Spleen (tissue), 11 donors: ENCODE measurements at regions not wholly inside any gene's neighbourhood (a gene's known extent, or its start where the extent isn't known, plus 50 kb on each side); places are given as distances from the start of the nearest gene placed in this dataset.

Experiments used
- DNase-seq: peaks from one replicate; pipeline ENCODE4 v3.0.0-alpha.2; 2020
- H3K27ac ChIP-seq, 8 donors: fragments of 200-600 bp; sonication (generic) in 7 of 8; 1 replicate in 4 of 8; 2 replicates in 4 of 8; pipeline versions ENCODE4 v1.5.0 to v1.8.0; 2016 to 2021; ENCODE audit warnings: inconsistent platforms in 4 of 8, mild to moderate bottlenecking in 4 of 8, moderate library complexity in 1 of 8
- H3K27me3 ChIP-seq, 7 donors: fragments of 200-600 bp; sonication (generic) in 6 of 7; replicated peaks in 1 of 7; 1 replicate in 4 of 7; 2 replicates in 3 of 7; pipeline versions ENCODE4 v1.5.0 to v1.8.0; 2016 to 2021; ENCODE audit warnings: inconsistent platforms in 3 of 7, mild to moderate bottlenecking in 1 of 7
- H3K36me3 ChIP-seq, 6 donors: fragments of 200-600 bp; sonication (generic) in 5 of 6; 1 replicate in 4 of 6; 2 replicates in 2 of 6; pipeline versions ENCODE4 v1.5.0 to v1.8.0; 2016 to 2021; ENCODE audit warnings: inconsistent platforms in 2 of 6
- H3K4me1 ChIP-seq, 6 donors: fragments of 200-600 bp; sonication (generic) in 5 of 6; 1 replicate in 3 of 6; 2 replicates in 3 of 6; pipeline versions ENCODE4 v1.5.0 to v1.8.0; 2016 to 2021; ENCODE audit warnings: inconsistent platforms in 3 of 6
- H3K4me3 ChIP-seq, 8 donors: fragments of 200-600 bp; sonication (generic) in 7 of 8; 1 replicate in 4 of 8; 2 replicates in 4 of 8; pipeline versions ENCODE4 v1.5.0 to v1.8.0; 2016 to 2021; ENCODE audit warnings: inconsistent platforms in 4 of 8, mild to moderate bottlenecking in 4 of 8, moderate library complexity in 2 of 8
- H3K9me3 ChIP-seq, 8 donors: fragments of 200-600 bp; sonication (generic) in 7 of 8; 1 replicate in 4 of 8; 2 replicates in 4 of 8; pipeline versions ENCODE4 v1.5.0 to v1.8.0; 2016 to 2021; ENCODE audit warnings: inconsistent platforms in 4 of 8
- CTCF ChIP-seq, 11 experiments: fragments of 200-600 bp in 7 of 11; fragments of 450-650 bp in 4 of 11; sonication (generic) in 4 of 11; IDR thresholded peaks in 8 of 11; conservative IDR thresholded peaks in 3 of 11; 1 replicate in 7 of 11; 2 replicates in 4 of 11; pipeline versions ENCODE4 v1.4.0 to v1.8.0; 2016 to 2021; ENCODE audit warnings: antibody characterized with exemption in 11 of 11, inconsistent platforms in 4 of 11, mild to moderate bottlenecking in 1 of 11
- POLR2A ChIP-seq, 3 donors: fragments of 450-650 bp; IDR thresholded peaks; one replicate each; pipeline ENCODE4 v1.5.1; 2017; ENCODE audit warnings: antibody characterized with exemption in 3 of 3, mild to moderate bottlenecking in 1 of 3
- POLR2AphosphoS5 ChIP-seq, 3 donors: sonication (generic); formaldehyde crosslinking; IDR thresholded peaks; one replicate each; pipeline ENCODE4 v1.5.1; 2017; ENCODE audit warnings: antibody characterized with exemption in 3 of 3
- WGBS, 5 donors: extraction: QIAGEN DNeasy Blood & Tissue Kit in 3 of 5; methylation state at CpG; one replicate each; pipeline versions ENCODE4 v1.1.5 to v1.1.7; 2013 to 2018; 5-methylcytosine and 5-hydroxymethylcytosine counted together
- intact Hi-C: fragments of 100-400 bp; cut with DNase I; formaldehyde crosslinking; loops from one replicate; pipeline ENCODE4 v1.15.0; 2023; ENCODE audit warnings: low total_unique reads
- donor health status: healthy with polysubstance abuse.
- donor health status: DM: no; HTN: no; CAD: no; lungs with moderate emphysema.
- donor health status: DM: no; HTN: no; CAD: no.
- donor health status: Bipolar disorder and iron deficiency.
- donor health status: healthy.
- donor health status: DM: no; HTN: no; CAD: no.
- donor health status: DM: yes; HTN: yes; CAD: no.

- no peak for DNase-seq
- intact Hi-C loops: no loop called here
- TF ChIP-seq POLR2AphosphoS5 (IDR thresholded peaks at IDR 0.05) (no peak), POLR2A (IDR thresholded peaks at IDR 0.05) (no peak), CTCF (IDR thresholded peaks at IDR 0.05 in 8 of 11, conservative IDR thresholded peaks at IDR 0.05 in 3 of 11) (no peak)
- 71 to 86% (median 77%) methylated on average over 3 of the region's 3 CpGs for WGBS, 5 donors
- H3K27me3 ChIP-seq: no peaks in the 10 kb centered on the region
- H3K4me3 ChIP-seq: no peak overlapping the region
- no peaks in the 10 kb centered on the region for H3K36me3 ChIP-seq
- no peaks in the 10 kb centered on the region for H3K9me3 ChIP-seq
- H3K27ac ChIP-seq: no peak overlapping the region
- no peaks in the 10 kb centered on the region for H3K4me1 ChIP-seq
Measured at GRCh38 chr1:60126723-60127122, 53.2 kb upstream of the C1orf87 start.
